Endodermal cell (in vitro differentiated cells): ENCODE measurements at regions not wholly inside any gene's neighbourhood (a gene's known extent, or its start where the extent isn't known, plus 50 kb on each side); places are given as distances from the start of the nearest gene placed in this dataset.

Experiments
- DNase-seq: peaks from one replicate; pipeline ENCODE4 v3.0.0-alpha.2; 2017
- H3K27ac ChIP-seq: 2 replicates; pipeline ENCODE4 v1.5.1; 2013; ENCODE audit warnings: mild to moderate bottlenecking, low read depth, low read length, moderate library complexity
- H3K27me3 ChIP-seq: 2 replicates; pipeline ENCODE4 v1.6.1; 2013; ENCODE audit warnings: mild to moderate bottlenecking, low read length, moderate library complexity; ENCODE audit not compliant: insufficient read depth, control insufficient read depth, poor library complexity, severe bottlenecking
- H3K36me3 ChIP-seq: 2 replicates; pipeline ENCODE4 v1.7.0; 2013; ENCODE audit warnings: mild to moderate bottlenecking, low read length, moderate library complexity; ENCODE audit not compliant: control insufficient read depth, insufficient read depth
- H3K4me1 ChIP-seq: one replicate; pipeline ENCODE4 v1.7.0; 2013; ENCODE audit warnings: low read length; ENCODE audit not compliant: control insufficient read depth, insufficient read depth
- H3K4me3 ChIP-seq: 2 replicates; pipeline ENCODE4 v1.5.1; 2013; ENCODE audit warnings: mild to moderate bottlenecking, low read length, moderate library complexity
- H3K9ac ChIP-seq: 2 replicates; pipeline ENCODE4 v1.6.1; 2013; ENCODE audit warnings: mild to moderate bottlenecking, low read length, moderate library complexity; ENCODE audit not compliant: poor library complexity, severe bottlenecking; ENCODE audit errors: extremely low read depth
- H3K9me3 ChIP-seq: 2 replicates; pipeline ENCODE4 v1.6.1; 2013; ENCODE audit warnings: mild to moderate bottlenecking, low read length, moderate library complexity; ENCODE audit not compliant: control insufficient read depth
- H3K27ac Mint-ChIP-seq: 2 replicates; pipeline ENCODE4 v1.8.0; 2020; ENCODE audit warnings: mixed read lengths
- H3K27me3 Mint-ChIP-seq: 2 replicates; pipeline ENCODE4 v1.8.0; 2021; ENCODE audit warnings: mild to moderate bottlenecking, mixed read lengths; ENCODE audit not compliant: insufficient read depth
- H3K36me3 Mint-ChIP-seq: 2 replicates; pipeline ENCODE4 v1.8.0; 2020; ENCODE audit warnings: low read depth, mixed read lengths
- H3K4me1 Mint-ChIP-seq: 2 replicates; pipeline ENCODE4 v1.8.0; 2020; ENCODE audit warnings: mixed read lengths
- H3K4me3 Mint-ChIP-seq: 2 replicates; pipeline ENCODE4 v1.8.0; 2020; ENCODE audit warnings: mild to moderate bottlenecking, moderate library complexity, mixed read lengths
- H3K9me3 Mint-ChIP-seq: 2 replicates; pipeline ENCODE4 v1.8.0; 2020; ENCODE audit warnings: mild to moderate bottlenecking, mixed read lengths
- CTCF ChIP-seq: fragments of 200-600 bp; sonication (generic); conservative IDR thresholded peaks from 2 replicates; pipeline ENCODE4 v1.5.0; 2021; ENCODE audit warnings: antibody characterized with exemption, mild to moderate bottlenecking
- WGBS, 2 experiments: methylation state at CpG; one replicate each; pipeline versions ENCODE4 v1.1.5 to v1.1.7; 2013; ENCODE audit warnings: missing lambda C conversion rate in 2 of 2, mixed read lengths in 1 of 2; ENCODE audit not compliant: insufficient coverage in 1 of 2, insufficient read length in 1 of 2; 5-methylcytosine and 5-hydroxymethylcytosine counted together

DNA sequence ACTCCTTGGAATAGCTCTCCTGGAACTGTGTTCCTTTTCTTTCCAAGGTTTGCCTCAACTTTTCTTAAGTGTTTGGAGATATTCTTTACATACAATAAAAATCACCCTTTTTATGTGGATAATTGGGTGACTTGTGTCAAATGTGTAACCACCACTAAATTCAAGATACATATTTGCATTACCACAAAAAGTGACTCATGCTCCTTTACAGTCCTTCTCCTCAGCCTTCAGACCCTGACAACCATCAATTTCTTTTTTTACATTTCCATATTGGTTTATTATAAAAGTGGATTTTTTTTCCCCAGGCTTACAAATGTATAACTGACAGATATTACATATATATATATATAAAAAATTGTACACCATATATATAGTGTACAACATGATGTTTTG, 372.0 kb upstream of the KCNN2 start:
- no peak overlapping the region for H3K27ac Mint-ChIP-seq
- no peaks in the 10 kb centered on the region for H3K4me1 Mint-ChIP-seq
- Histone ChIP-seq H3K9me3 (no peaks in the 10 kb centered on the region), H3K4me3 (no peak overlapping the region), H3K27me3 (no peaks in the 10 kb centered on the region), H3K4me1 (no peaks in the 10 kb centered on the region), H3K9ac (no peak overlapping the region), H3K36me3 (no peaks in the 10 kb centered on the region), H3K27ac (no peak overlapping the region)
- H3K4me3 Mint-ChIP-seq, result no peak overlapping the region
- H3K27me3 Mint-ChIP-seq, result no peaks in the 10 kb centered on the region
- H3K36me3 Mint-ChIP-seq, result no peaks in the 10 kb centered on the region
- TF ChIP-seq CTCF, result no peak
- DNase-seq, result no peak
- no peaks in the 10 kb centered on the region for H3K9me3 Mint-ChIP-seq

DNA sequence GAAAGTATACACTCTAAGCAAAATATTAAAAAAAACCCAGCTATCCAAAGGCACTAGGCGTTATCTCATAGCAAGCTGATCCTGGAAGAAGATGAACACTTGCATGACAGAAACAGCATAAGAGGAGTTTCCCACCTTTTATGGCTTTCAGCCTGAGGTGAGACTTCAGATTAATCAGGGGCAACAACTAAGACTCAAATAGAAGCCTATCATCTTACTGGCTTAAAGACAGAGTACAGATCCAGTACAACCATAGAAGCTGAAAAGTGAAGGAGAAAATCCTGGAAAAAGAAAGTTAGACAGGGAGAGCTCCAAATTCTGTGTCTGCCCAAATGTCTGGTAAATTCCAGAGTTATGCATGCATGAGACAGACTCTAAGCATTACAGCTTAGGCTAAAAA, 360.8 kb upstream of the KCNN2 start:
- Histone ChIP-seq H3K4me3 (no peak overlapping the region), H3K36me3 (no peaks in the 10 kb centered on the region), H3K27ac (no peak overlapping the region), H3K9ac (no peak overlapping the region), H3K27me3 (no peaks in the 10 kb centered on the region), H3K4me1 (no peaks in the 10 kb centered on the region), H3K9me3 (no peaks in the 10 kb centered on the region)
- Mint-ChIP-seq H3K36me3 (no peaks in the 10 kb centered on the region), H3K4me1 (no peaks in the 10 kb centered on the region), H3K9me3 (no peaks in the 10 kb centered on the region), H3K27ac (no peak overlapping the region), H3K27me3 (no peaks in the 10 kb centered on the region), H3K4me3 (no peak overlapping the region)
- 86 to 100% methylated on average over 1 of the region's 1 CpG for WGBS, 2 experiments
- TF ChIP-seq CTCF, result no peak
- no peak for DNase-seq

- Histone ChIP-seq H3K4me1 (no peaks in the 10 kb centered on the region), H3K9me3 (no peaks in the 10 kb centered on the region), H3K27ac (no peak overlapping the region), H3K9ac (no peak overlapping the region), H3K4me3 (no peak overlapping the region), H3K36me3 (no peaks in the 10 kb centered on the region), H3K27me3 (no peaks in the 10 kb centered on the region)
- Mint-ChIP-seq H3K4me1 (peaks cover 13% of the 10 kb centered on the region), H3K36me3 (no peaks in the 10 kb centered on the region), H3K27me3 (no peaks in the 10 kb centered on the region), H3K9me3 (no peaks in the 10 kb centered on the region), H3K27ac (no peak overlapping the region), H3K4me3 (no peak overlapping the region)
- no peak for TF ChIP-seq CTCF
- no peak for DNase-seq
- WGBS, 2 experiments, result 70 to 87% methylated on average over 2 of the region's 2 CpGs
Measured at GRCh38 chr5:114006582-114006981, 355.3 kb upstream of the KCNN2 start.
